HG03571 (cell line): ENCODE measurements at regions not wholly inside any gene's neighbourhood (a gene's known extent, or its start where the extent isn't known, plus 50 kb on each side); places are given as distances from the start of the nearest gene placed in this dataset.

ENCODE experiments used
- ATAC-seq: cut with Tn5 transposase; IDR thresholded peaks from one replicate; pipeline ENCODE4 v1.9.1; 2021; ENCODE audit not compliant: unreplicated experiment

DNA sequence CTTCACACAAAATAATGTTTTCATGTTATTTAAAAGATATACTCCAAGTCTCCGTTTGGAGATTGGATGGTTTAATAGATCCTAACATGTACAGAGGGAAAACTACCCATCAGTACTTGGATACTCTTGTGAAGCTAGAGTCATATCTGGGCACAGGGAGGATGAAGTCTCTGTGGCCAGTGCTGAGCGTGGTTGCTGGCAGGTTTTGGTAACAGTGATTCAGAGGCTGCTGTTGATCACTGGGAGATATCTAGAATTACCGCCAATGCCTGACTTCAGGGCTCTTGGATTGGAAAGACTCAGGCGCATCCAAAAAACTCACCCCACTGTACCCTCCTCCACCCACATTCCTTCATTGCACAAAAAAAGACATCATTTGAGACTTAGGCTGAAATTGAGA is 107.2 kb upstream of the PGRMC2 start:
- no peak for ATAC-seq

DNA sequence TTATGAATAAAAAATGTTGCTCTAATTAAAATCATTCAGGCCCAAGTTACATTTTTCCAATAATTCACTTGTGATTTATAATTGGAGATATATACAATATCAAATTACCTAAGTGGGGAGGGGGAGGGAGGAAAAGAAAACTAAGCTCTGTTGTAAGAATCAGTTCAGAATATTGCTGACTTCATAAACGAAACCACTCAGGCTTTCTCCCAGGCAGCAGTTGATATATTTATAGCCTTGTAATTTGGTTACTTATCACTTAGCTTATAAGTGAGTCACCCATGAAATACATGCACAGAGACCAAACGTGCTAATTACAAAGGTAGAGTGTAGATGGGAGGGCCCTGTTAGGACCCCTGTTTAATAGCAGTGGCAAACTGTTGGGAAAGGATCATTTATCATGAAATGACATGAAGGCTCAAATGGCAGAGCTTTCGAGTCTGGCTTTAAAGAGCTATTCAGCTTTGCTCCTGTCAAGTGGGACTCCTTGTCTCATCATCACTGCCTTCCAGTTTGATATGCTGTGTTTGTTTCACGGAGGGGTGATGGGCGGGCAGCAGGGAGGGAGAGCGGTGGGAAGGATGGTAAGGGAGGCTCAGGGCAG is 105.6 kb upstream of the PGRMC2 start:
- ATAC-seq = peak; percentile 49

DNA sequence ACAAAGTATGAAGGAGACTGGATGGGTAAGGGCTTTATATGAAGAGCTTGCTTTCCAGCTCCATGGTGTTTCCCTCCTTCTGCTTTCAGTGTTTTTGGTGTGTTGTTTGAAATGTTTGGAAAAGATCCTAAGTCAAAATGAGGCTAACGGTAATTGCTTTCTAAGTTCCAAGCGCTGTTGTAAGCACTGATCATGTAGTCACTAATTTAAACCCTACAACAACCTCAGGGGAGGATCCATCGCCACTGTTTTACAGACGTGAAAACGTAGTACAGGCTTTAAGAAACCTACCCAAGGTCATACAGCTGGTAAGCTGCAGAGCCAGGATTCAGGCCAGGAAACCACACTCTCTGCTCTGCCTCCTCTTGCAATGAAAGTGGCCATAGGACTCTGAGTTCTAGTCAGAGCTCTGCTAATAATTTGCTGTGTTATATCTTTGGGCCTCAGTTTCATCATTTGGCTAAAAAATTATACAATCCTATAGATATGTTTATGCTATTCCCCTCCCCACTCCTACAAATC is 102.9 kb upstream of the PGRMC2 start:
- ATAC-seq = no peak

DNA sequence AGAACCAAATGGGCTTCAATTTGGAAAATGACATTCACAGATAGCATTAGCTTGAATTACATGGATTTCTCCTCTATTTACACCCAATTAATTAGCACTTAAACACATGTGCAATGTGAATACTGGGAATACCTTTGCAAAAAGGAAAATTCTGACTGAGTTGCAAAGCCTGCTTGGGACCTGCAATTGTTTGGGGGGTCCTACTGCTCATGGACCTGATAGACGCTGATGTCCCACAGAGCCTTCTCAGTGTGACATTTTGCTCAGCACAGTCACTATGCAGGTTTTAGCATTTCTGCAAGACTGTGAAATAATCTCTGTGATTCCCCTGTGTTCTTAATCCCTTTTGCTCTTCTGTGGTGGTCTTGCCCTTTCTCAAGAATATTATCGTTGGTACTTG is 101.2 kb upstream of the PGRMC2 start:
- ATAC-seq = no peak

DNA sequence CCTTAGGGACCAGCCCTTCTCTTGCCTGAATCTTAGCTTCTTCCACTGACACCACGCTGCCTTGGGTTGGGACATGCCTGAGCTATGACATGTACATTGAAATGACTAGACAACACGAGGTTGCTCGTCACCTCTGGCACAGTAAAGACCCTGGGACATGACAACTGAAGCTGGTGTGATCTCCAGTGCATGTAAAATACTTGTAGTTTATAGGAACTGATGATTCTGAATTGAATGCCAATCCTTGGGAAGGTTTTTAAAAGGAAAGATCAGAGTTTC is 100.7 kb upstream of the PGRMC2 start:
- ATAC-seq = no peak

DNA sequence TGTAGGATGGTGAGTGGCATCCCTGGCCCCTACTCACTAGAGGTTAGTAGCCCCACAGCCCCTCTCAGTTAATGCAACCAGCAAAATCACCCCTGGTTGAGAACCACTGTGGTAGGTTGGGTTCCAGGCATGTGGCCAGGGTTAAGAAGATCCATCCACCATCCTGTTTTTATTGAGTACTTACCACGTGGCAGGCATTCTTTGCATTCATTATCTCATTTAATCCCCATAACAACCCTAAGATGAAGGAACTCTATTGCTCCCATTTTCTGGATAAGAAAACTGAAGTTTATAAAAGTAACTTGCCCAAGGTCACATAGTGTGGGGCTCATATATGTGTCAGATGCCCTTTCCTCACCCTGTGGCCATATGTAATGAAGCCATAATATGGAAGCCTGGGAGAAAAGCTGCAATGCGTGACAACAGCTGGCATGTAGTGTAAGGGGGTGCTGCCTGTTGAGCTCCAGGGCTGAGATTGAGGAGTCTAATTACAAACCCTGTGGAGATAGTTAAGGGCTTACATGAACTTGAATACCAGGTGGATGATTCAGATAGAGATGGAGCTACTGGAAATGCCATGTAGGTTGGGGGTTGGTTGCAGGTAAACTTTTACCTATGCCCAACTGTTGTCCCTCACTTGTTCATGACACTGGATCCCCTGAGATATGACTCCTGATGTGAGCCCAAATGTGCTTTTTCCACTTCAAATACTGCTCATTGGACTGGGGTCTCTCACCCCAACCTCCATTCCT is 100.2 kb upstream of the PGRMC2 start:
- ATAC-seq = no peak

DNA sequence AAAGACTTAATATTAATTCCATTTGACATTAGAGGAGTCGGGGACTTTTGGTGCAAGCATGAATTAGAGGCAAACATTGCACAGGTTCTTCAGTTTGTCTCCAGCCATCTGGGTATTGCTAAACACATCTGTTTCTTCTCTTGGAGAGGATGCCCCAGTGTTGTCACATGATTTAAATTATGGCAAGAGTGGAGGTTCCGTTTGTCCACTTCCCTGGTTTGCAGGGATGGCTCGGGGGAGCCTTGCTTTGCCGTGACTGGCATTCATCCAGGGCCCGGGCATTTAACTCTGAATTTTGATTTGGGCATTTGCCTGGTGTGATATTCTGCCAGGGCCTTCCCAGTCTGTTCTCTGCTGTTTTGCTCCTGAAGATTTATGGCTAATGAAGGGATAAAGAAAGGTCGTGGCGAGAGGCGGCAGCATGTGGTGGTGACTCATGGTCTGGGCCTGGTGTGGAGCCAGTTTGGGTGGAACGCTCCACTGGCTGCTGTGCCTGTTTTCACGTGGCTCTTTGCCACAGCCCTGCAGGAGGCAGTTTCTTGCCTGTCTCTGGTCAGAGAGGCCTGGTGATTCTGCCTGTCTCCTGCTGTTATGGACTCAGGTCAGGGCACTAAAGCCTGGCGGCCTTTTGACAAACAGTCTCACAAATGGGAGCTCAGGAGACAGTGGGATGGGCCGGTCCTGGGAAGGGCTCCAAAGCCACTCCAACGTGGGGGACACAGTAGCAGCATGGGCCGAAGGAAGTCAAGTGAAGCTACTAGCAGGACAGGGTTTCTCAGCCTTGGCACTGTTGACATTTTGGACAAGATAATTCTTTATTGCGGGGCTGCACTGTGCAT is 99.4 kb upstream of the PGRMC2 start:
- ATAC-seq = no peak

DNA sequence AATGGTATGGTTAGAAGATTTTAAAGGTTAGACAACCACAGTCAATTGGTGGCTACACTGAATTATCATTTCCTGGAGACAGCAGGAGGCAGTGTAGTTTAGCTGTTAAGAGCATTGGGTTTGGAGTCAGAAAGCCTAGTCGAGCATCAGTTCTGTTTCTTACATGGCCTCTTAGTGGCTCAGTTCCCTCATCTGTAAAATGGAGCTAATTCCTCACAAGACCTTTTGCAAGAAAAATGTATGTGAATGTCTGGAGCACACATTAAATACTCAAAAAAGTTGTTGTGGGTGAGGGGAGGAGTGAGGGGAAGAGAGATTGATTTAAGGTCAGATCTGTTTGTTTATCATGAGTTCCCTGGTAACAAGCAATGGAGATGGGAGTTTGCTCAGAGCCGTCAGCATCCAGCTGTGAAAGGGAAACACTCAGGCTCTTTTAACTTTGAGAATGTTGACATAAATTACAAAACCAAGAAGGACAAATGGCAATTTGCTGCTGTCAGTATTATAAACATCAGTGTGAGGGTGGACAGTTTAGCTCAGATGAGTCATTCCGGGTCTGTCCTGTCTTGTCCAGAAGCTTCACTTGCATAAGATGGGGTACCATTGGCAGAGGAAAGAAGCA is 98.2 kb upstream of the PGRMC2 start:
- no peak for ATAC-seq

DNA sequence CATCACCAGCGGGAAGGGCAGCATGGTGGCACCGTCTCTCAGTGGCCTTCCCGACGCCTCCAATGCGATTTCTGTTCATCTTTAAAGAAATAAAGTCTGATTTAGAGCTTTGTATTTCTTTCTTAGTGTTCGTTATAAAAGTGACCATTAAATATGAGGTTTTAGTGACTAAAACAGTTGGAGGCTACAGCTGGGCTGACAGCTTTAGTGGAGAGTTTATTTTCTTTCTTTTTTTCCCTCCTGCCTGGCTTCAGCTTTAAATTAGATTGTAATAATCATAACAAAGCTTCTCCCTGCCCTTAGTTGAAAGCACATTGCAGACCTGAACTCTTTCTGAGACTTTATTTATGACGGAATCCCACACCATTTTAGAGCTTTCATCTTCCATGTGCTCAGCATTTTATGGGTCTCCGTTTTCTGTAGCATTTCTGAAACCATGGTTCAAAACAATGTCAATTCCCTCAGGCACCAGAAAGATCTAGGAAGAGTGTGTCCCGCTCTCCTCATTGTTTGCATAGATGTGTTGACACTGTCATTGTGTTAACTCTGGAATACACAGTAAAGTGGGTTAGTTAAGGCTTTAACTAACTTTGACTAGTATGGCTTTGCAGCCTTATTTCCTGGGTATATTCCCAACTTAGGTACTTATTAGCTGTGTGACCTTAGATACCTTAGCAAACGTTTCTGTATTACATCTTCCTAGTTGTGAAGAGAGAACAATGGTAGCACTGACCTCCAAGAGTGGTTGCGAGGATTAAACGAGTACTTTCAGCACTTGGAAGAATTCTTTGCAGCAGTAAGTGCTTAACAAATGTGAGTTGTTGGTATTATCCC is 97.4 kb upstream of the PGRMC2 start:
- no peak for ATAC-seq

DNA sequence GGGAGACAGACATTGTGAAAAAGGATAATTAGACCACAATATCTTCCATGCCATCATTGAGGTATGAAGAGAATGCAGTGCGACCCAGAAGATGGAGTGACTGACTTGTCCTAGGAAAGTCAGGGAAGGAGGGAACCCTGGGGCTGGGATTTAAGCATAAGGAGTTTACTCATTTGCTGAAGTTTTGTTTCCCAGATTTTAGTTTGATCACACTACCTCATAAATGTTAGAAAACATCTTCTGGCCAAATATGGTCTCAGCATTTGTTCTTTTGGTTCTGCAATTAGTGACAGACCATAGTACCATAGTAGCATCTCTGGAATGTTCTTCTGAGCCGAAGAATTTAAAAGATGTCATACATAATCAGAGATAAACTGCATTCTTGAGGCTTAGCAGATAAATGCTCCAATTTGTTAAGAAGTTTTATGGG is 96.5 kb upstream of the PGRMC2 start:
- ATAC-seq = no peak

DNA sequence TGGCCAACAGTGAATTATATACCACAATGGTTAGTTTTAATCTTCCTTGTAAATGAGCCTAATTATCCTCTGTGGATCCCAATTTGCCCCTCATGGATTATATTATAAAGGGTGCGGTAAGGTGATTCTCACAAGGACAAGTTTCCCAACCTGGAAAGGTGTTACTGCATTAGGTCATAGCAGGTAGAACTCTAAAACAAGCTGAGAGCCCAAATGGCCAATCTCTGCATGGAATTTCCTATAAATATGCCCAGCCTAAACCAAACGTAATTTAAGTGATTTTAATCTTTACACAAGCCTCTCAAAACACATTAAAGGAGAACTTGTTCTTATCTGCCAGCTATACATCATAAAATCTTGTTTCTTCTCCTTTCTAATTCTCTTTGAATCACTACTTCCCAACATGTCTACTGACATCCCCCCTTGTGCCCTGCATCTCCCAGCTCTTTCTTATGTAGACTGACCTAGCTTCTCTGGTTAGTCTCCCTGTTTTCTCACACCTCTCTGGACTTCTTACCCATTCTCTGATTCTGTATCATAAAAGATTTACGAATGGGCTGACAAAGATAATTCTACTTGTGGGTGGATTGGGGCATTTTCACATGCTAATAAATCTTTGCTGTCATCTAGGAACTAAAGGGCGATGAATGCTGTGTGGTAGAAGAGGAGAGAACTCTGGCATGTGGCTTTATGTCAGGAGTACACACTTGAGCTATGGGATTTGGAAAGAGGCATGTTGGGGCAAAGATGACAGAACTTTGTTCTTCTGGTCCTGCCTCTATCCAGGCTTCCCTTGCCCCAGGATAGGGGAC is 94.3 kb upstream of the PGRMC2 start:
- ATAC-seq = no peak

DNA sequence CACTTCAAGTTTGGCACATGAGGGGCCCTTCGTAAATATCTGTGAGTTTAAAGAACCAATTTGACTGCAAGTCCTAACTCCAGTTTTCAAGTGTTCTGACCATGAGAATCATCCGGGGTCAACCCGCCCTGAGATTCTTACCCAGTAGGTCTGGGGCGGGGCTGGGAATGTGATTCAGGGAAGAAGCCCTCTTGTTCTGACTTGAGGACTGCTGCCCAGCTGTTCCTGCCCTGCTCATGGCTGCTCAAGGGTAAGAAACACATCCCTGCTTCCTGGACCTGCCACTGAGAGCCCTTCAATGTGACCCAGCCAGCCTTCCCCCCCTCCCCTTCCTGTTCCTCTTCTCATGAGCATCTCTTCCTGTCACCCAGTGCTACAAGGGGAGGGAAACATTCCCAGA is 92.7 kb upstream of the PGRMC2 start:
- ATAC-seq = no peak

DNA sequence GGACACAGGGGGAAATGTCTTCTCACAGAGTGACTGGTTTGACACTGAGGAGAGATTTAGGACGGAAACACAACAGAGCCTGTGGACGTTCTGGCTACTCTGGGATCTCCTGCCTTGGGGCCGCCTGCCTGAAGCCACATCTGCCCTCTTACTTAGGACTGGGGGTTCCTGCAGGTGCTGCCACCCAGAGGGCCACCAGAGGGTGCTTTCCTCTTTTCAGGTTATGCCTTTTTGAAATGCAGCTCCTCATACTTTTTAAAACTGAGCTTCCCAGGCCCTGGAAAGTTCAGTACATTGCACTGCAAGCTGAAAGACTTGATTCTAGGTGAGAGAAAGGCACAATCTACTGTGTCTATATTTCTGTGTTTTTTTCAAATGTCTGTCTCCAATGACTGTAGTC is 92.2 kb upstream of the PGRMC2 start:
- no peak for ATAC-seq

DNA sequence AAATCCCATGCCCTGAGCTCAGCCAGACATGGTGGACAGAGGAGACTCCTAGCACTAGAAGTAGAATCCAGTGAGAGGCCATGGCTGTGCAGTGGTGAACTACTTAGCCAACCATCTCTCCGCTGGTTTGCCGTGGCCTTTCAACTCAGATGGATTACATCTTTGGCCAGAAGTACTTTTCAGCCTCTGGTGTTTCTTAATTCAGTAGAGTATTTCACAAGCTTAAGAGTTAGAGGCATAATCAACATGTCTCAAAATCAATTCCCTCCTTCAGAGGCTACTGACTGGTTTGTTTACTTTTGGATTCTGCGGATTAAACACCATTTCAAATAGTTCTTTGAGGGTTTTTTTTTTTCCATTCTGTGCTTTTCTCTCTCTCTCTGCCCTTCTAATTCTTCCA is 91.1 kb upstream of the PGRMC2 start:
- no peak for ATAC-seq

DNA sequence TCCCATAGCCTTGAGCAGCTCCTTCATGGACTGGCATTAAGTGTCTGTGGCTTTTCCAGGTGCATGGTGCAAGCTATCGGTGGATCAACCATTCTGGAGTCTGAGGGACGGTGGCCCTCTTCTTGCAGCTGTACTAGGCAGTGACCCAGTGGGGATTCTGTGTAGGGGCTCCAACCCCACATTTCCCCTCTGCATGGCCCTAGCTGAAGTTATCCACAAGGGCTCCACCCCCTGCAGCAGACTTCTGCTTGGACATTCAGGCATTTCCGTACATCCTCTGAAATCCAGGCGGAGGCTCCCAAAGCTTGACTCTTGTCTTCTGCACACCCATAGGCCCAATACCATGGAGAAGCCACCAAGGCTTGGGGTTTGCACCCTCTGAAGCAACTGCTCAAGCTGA is 89.3 kb upstream of the PGRMC2 start:
- no peak for ATAC-seq

DNA sequence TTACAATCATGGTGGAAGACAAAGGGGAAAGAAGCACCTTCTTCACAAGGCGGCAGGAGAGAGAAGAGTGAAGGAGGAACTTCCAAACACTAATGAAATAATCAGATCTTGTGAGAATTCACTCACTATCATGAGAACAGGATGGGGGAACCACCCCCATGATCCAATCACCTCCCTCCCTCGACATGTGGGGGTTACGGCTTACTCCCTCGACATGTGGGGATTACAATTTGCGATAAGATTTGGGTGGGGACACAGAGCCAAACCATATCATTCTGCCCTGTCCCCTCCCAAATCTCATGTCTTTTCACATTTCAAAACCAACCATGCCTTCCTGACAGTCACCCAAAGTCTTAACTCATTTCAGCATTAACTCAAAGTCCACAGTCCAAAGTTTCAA is 88.7 kb upstream of the PGRMC2 start:
- ATAC-seq = no peak

DNA sequence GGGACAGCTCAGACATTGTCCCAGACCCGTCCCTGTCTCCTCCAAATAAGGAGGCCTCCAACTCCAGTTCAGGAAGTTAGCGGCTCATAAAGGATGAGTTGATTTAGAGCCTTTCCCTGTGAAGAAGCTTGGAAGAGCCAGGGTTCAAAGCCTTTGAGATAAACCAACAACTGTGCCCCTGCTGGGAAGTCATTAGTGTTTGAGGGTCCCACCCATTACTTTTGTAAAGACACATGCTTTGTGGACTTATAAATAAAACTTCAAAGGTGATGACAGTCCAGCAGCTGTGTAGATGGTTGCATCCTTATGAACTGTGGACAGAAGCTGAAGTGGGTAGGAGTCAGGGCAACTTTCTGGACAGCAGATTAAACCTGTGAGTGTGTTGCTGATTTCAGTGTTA is 86.0 kb upstream of the PGRMC2 start:
- ATAC-seq = no peak

DNA sequence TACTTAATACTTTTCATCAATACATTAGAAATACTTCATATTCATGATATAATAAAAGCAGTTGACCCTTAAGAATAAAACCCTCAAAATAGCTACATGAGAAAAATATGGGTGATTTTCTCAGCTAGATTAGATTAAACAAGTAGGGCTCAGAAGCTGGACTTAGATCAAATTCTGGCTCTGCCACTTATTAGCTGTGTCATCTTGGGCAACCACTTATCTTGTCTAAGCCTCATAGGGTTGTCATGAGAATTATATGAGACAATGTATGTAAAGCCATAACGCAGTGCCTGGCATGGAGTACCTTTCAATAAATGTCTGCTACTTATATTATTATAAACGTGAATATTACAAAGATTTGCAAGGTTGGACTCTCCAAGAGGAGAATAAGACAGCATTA is 84.3 kb upstream of the PGRMC2 start:
- ATAC-seq = no peak

DNA sequence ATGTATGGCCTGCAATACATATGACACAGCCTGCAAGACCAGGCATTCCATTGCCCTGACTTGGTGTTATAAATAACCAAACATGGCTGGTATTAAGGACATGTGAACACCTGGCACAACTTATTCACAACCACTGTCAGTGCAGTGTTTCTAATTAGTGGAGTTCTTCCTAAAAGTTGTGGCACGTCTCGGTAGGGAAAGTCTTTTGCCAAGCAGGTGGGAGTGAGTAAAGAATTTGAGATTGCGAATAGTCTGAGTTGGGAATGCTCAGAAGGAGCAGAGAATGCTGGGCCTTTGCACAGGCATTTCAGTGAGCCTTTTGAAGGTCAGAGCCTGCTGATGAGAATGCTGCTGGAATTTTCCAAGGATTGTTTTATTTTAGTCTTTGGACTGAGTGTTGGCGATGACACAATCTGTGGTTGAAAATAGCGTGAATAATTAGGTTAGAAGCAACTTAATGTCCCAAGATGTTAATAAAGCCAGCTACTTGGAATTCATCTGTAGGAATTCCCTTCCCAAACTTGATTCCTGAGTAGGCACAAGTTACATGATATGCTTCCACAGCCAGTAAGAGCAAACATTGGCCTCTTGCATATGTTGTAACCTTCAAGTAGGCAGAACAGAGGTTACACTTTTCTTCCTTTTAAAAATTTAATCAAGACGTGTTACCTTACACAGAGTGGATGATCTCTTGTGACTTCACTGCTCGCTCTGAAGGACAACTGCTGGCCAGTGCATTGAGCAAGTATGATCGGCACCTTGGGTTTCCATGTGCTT is 83.6 kb upstream of the PGRMC2 start:
- ATAC-seq = no peak
